ENCODE measurements at regions not wholly inside any gene's neighbourhood (a gene's known extent, or its start where the extent isn't known, plus 50 kb on each side); places are given as distances from the start of the nearest gene placed in this dataset.
A peak's percentile ranks its signal among the peaks of the same experiment; 100 is the strongest.

DNA sequence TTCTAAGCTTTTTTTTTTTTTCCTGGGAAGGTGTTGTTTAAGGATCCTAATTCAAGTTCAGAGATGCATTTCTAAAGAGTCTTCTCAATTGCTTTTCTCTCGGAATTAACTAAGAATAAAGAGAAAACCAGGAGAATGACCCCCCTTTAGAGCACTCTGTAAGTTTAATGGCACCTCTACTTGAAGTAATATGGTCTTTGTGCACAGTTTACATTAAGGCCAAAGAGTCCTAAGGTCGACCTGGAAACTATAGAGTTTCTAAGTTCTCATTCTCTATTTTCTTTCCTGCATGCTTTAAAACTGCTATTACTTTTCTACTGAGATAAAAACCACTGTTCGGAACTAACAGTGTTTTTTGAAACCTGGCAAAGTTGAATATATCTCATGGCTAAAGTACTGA, 923.1 kb upstream of the CDH10 start:
- Mint-ChIP-seq H3K27ac (no peak overlapping the region), H3K36me3 (ENCODE audit: insufficient read depth) (no peaks in the 10 kb centered on the region), H3K4me1 (ENCODE audit: low read depth) (peaks cover 2% of the 10 kb centered on the region), H3K27me3 (no peaks in the 10 kb centered on the region), H3K4me3 (ENCODE audit: low read depth) (no peak overlapping the region), H3K9me3 (ENCODE audit: low read depth) (peaks cover 21% of the 10 kb centered on the region)
- TF ChIP-seq, protein P1, sequence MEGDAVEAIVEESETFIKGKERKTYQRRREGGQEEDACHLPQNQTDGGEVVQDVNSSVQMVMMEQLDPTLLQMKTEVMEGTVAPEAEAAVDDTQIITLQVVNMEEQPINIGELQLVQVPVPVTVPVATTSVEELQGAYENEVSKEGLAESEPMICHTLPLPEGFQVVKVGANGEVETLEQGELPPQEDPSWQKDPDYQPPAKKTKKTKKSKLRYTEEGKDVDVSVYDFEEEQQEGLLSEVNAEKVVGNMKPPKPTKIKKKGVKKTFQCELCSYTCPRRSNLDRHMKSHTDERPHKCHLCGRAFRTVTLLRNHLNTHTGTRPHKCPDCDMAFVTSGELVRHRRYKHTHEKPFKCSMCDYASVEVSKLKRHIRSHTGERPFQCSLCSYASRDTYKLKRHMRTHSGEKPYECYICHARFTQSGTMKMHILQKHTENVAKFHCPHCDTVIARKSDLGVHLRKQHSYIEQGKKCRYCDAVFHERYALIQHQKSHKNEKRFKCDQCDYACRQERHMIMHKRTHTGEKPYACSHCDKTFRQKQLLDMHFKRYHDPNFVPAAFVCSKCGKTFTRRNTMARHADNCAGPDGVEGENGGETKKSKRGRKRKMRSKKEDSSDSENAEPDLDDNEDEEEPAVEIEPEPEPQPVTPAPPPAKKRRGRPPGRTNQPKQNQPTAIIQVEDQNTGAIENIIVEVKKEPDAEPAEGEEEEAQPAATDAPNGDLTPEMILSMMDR (IDR thresholded peaks at IDR 0.05; ENCODE audit: unreplicated experiment): no peak
- DNase-seq (ENCODE audit: low spot score, unreplicated experiment): no peak

DNA sequence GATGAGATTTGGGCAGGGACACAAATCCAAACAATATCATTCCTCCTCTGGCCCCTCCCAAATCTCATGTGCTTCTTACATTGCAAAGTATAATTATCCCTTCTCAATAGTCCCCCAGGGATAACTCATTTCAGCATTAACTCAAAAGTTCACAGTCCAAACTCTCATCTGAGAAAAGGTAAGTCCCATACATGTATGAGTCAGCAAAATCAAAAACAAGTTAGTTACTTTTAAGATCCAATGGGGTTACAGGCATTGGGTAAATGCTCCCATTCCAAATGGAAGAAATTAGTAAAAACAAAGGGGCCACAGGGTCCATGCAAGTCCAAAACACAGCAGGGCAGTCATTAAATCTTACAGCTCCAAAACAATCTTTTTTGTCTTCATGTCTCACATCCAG, 917.9 kb upstream of the CDH10 start:
- Mint-ChIP-seq H3K27me3 (no peaks in the 10 kb centered on the region), H3K4me3 (ENCODE audit: low read depth) (no peak overlapping the region), H3K36me3 (ENCODE audit: insufficient read depth) (no peaks in the 10 kb centered on the region), H3K4me1 (ENCODE audit: low read depth) (peaks cover 2% of the 10 kb centered on the region), H3K27ac (no peak overlapping the region), H3K9me3 (ENCODE audit: low read depth) (peaks cover 27% of the 10 kb centered on the region)
- TF ChIP-seq, protein P1 (IDR thresholded peaks at IDR 0.05; ENCODE audit: unreplicated experiment): no peak
- no peak for DNase-seq (ENCODE audit: low spot score, unreplicated experiment)

DNA sequence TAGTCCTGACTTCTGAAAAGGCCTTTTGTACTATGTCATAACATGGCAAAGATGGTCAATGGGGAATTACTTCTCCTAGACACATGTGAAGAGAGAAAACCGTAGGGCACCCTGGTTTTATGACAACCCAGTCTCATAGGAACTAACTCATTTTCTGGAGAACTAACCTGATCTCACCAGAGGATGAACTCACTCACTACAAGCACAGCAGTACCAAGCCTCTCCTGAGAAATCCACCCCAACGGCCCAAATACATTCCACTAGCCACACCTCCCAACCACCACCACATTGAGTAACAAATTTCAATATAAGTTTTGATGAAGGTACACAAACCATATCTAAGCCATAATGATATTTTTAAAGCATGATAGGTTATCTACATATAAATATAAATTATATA, 909.3 kb upstream of the CDH10 start:
- TF ChIP-seq, protein P1 (IDR thresholded peaks at IDR 0.05; ENCODE audit: unreplicated experiment): no peak
- H3K4me1 Mint-ChIP-seq (ENCODE audit: low read depth): no peaks in the 10 kb centered on the region
- DNase-seq (ENCODE audit: low spot score, unreplicated experiment): no peak
- H3K27ac Mint-ChIP-seq: peak overlapping the region; percentile 69
- no peaks in the 10 kb centered on the region for H3K27me3 Mint-ChIP-seq
- H3K9me3 Mint-ChIP-seq (ENCODE audit: low read depth): no peaks in the 10 kb centered on the region
- H3K4me3 Mint-ChIP-seq (ENCODE audit: low read depth): no peak overlapping the region
- H3K36me3 Mint-ChIP-seq (ENCODE audit: insufficient read depth): no peaks in the 10 kb centered on the region

DNA sequence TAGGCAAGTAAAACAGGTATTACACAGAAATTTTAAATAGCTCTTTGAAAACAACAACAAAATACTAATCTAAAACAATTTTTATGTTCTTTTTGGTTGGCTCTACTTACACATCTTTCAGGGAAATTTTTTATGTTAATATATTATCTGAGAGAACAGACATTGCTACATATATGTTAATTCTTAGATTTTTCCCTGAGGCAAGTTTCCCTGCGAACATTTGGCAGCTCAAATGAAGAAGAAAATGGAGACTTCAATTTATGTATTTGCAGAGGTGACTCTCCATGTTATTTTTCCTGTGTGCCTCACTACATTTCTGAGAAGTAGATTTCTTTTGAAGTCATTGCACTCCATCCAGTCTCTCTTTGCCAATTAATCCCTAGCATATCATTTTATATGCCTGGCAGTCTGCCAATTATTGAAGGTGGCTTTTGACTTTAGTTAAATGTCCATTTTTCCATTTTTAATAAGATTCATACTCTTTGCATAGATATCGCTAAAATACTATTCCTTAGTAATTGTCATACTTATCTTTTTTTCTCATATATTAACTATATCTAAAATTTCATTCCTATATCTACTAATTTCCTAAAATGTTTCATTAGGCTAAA, 908.2 kb upstream of the CDH10 start:
- H3K36me3 Mint-ChIP-seq (ENCODE audit: insufficient read depth): no peaks in the 10 kb centered on the region
- H3K27ac Mint-ChIP-seq: no peak overlapping the region
- H3K27me3 Mint-ChIP-seq: no peaks in the 10 kb centered on the region
- H3K4me3 Mint-ChIP-seq (ENCODE audit: low read depth): no peak overlapping the region
- H3K4me1 Mint-ChIP-seq (ENCODE audit: low read depth): no peaks in the 10 kb centered on the region
- TF ChIP-seq, protein P1 (IDR thresholded peaks at IDR 0.05; ENCODE audit: unreplicated experiment): no peak
- H3K9me3 Mint-ChIP-seq (ENCODE audit: low read depth): no peaks in the 10 kb centered on the region
- DNase-seq (ENCODE audit: low spot score, unreplicated experiment): no peak

DNA sequence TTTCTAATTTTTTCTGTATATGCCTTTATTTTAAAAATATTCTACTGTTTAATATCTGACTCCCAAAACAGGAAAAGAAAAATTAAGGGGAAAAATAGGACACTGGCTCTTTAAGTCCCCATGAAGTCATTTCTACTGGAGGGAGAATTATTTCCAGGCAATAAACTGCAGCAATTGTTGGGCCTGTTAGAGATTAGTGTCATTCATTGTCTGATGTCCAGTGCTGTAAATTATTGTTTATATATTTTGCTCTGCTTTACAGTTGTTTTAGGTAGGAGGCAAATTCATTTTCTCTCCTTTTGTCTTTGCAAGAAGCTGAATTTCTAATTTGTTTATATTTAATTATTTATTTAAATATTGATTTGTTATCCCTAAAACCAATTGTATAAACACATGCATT, 906.0 kb upstream of the CDH10 start:
- Mint-ChIP-seq H3K9me3 (ENCODE audit: low read depth) (peaks cover under 1% of the 10 kb centered on the region), H3K4me3 (ENCODE audit: low read depth) (no peak overlapping the region), H3K27me3 (no peaks in the 10 kb centered on the region), H3K36me3 (ENCODE audit: insufficient read depth) (no peaks in the 10 kb centered on the region), H3K4me1 (ENCODE audit: low read depth) (no peaks in the 10 kb centered on the region), H3K27ac (no peak overlapping the region)
- DNase-seq (ENCODE audit: low spot score, unreplicated experiment): no peak
- TF ChIP-seq, protein P1 (IDR thresholded peaks at IDR 0.05; ENCODE audit: unreplicated experiment): no peak
